ENCODE measurements at regions not wholly inside any gene's neighbourhood (a gene's known extent, or its start where the extent isn't known, plus 50 kb on each side); places are given as distances from the start of the nearest gene placed in this dataset.

- DNase-seq, result no peak
Observed at GRCh38 chr2:103814016-103814415, 1039.9 kb upstream of the POU3F3 start.

GRCh38 chr2:103815731-103816130 is 1038.2 kb upstream of the POU3F3 start:
- DNase-seq, result no peak

GRCh38 chr2:103817746-103818145 is 1036.2 kb upstream of the POU3F3 start:
- DNase-seq, result no peak

GRCh38 chr2:103818176-103818575 is 1035.7 kb upstream of the POU3F3 start:
- no peak for DNase-seq

GRCh38 chr2:103819599-103819998 is 1034.3 kb upstream of the POU3F3 start:
- DNase-seq, result no peak

- DNase-seq, result no peak
Observed at GRCh38 chr2:103823847-103824246, 1030.1 kb upstream of the POU3F3 start.

- DNase-seq, result no peak
Observed at GRCh38 chr2:103847276-103847675, 1006.6 kb upstream of the POU3F3 start.

GRCh38 chr2:103859238-103859637 is 994.7 kb upstream of the POU3F3 start:
- no peak for DNase-seq

- no peak for DNase-seq
Observed at GRCh38 chr2:103860016-103860415, 993.9 kb upstream of the POU3F3 start.

- no peak for DNase-seq
Observed at GRCh38 chr2:103868396-103868795, 985.5 kb upstream of the POU3F3 start.

GRCh38 chr2:103873716-103874351 is 980.1 kb upstream of the POU3F3 start:
- no peak for DNase-seq

- no peak for DNase-seq
Observed at GRCh38 chr2:103875131-103875530, 978.8 kb upstream of the POU3F3 start.

- no peak for DNase-seq
Observed at GRCh38 chr2:103875531-103875930, 978.4 kb upstream of the POU3F3 start.

- DNase-seq, result no peak
Observed at GRCh38 chr2:103876611-103877010, 977.3 kb upstream of the POU3F3 start.

GRCh38 chr2:103879101-103879500 is 974.8 kb upstream of the POU3F3 start:
- no peak for DNase-seq

GRCh38 chr2:103880081-103880834 is 973.7 kb upstream of the POU3F3 start:
- no peak for DNase-seq

GRCh38 chr2:103887625-103888024 is 966.3 kb upstream of the POU3F3 start:
- DNase-seq, result no peak

GRCh38 chr2:103896182-103896581 is 957.7 kb upstream of the POU3F3 start:
- no peak for DNase-seq

- no peak for DNase-seq
Observed at GRCh38 chr2:103898561-103898960, 955.4 kb upstream of the POU3F3 start.

- no peak for DNase-seq
Observed at GRCh38 chr2:103902347-103902746, 951.6 kb upstream of the POU3F3 start.

- no peak for DNase-seq
Observed at GRCh38 chr2:103921161-103921560, 932.8 kb upstream of the POU3F3 start.

GRCh38 chr2:103942199-103942598 is 911.7 kb upstream of the POU3F3 start:
- no peak for DNase-seq

- DNase-seq, result no peak
Observed at GRCh38 chr2:103945083-103945482, 908.8 kb upstream of the POU3F3 start.
